ENCODE measurements at regions not wholly inside any gene's neighbourhood (a gene's known extent, or its start where the extent isn't known, plus 50 kb on each side); places are given as distances from the start of the nearest gene placed in this dataset.
"Not testable (repeated sequence)": the region's sequence is repeated elsewhere in the genome, so short reads cannot be mapped to it uniquely, and the experiment has no call there.

GRCh38 chr11:115982666-115983065 is 478.5 kb upstream of the CADM1 start:
- H3K27ac Mint-ChIP-seq: no peak overlapping the region
- no peaks in the 10 kb centered on the region for H3K4me1 Mint-ChIP-seq (ENCODE audit: low read depth)
- H3K27me3 Mint-ChIP-seq (ENCODE audit: low read depth): no peaks in the 10 kb centered on the region
- no peak overlapping the region for H3K4me3 Mint-ChIP-seq
- H3K9me3 Mint-ChIP-seq: no peaks in the 10 kb centered on the region
- H3K36me3 Mint-ChIP-seq (ENCODE audit: low read depth): no peaks in the 10 kb centered on the region

GRCh38 chr11:115981814-115982471 is 477.7 kb upstream of the CADM1 start:
- Mint-ChIP-seq H3K27ac (no peak overlapping the region), H3K9me3 (no peaks in the 10 kb centered on the region), H3K27me3 (ENCODE audit: low read depth) (no peaks in the 10 kb centered on the region), H3K4me1 (ENCODE audit: low read depth) (no peaks in the 10 kb centered on the region), H3K4me3 (no peak overlapping the region), H3K36me3 (ENCODE audit: low read depth) (no peaks in the 10 kb centered on the region)

- no peaks in the 10 kb centered on the region for H3K36me3 Mint-ChIP-seq (ENCODE audit: low read depth)
- peaks cover 4% of the 10 kb centered on the region for H3K27me3 Mint-ChIP-seq (ENCODE audit: low read depth)
- no peaks in the 10 kb centered on the region for H3K9me3 Mint-ChIP-seq
- no peak overlapping the region for H3K4me3 Mint-ChIP-seq
- no peaks in the 10 kb centered on the region for H3K4me1 Mint-ChIP-seq (ENCODE audit: low read depth)
- no peak overlapping the region for H3K27ac Mint-ChIP-seq
These were observed 476.9 kb upstream of the CADM1 start for GRCh38 chr11:115981104-115981481.

- Mint-ChIP-seq H3K4me3 (no peak overlapping the region), H3K4me1 (ENCODE audit: low read depth) (no peaks in the 10 kb centered on the region), H3K27me3 (ENCODE audit: low read depth) (peaks cover 10% of the 10 kb centered on the region), H3K36me3 (ENCODE audit: low read depth) (no peaks in the 10 kb centered on the region), H3K27ac (no peak overlapping the region), H3K9me3 (no peaks in the 10 kb centered on the region)
These were observed 476.3 kb upstream of the CADM1 start for GRCh38 chr11:115980337-115981103.

- H3K9me3 Mint-ChIP-seq: no peaks in the 10 kb centered on the region
- H3K27me3 Mint-ChIP-seq (ENCODE audit: low read depth): peaks cover 18% of the 10 kb centered on the region
- H3K27ac Mint-ChIP-seq: no peak overlapping the region
- no peak overlapping the region for H3K4me3 Mint-ChIP-seq
- H3K4me1 Mint-ChIP-seq (ENCODE audit: low read depth): no peaks in the 10 kb centered on the region
- no peaks in the 10 kb centered on the region for H3K36me3 Mint-ChIP-seq (ENCODE audit: low read depth)
These were observed 470.5 kb upstream of the CADM1 start for GRCh38 chr11:115974703-115975102.

- not testable (repeated sequence) for H3K9me3 Mint-ChIP-seq; H3K27me3 Mint-ChIP-seq (ENCODE audit: low read depth); H3K36me3 Mint-ChIP-seq (ENCODE audit: low read depth); H3K4me1 Mint-ChIP-seq (ENCODE audit: low read depth); H3K4me3 Mint-ChIP-seq; H3K27ac Mint-ChIP-seq
These were observed 463.0 kb upstream of the CADM1 start for GRCh38 chr11:115967203-115967602.

GRCh38 chr11:115965767-115966504 is 461.7 kb upstream of the CADM1 start:
- no peaks in the 10 kb centered on the region for H3K36me3 Mint-ChIP-seq (ENCODE audit: low read depth)
- no peak overlapping the region for H3K4me3 Mint-ChIP-seq
- H3K27me3 Mint-ChIP-seq (ENCODE audit: low read depth): no peaks in the 10 kb centered on the region
- no peaks in the 10 kb centered on the region for H3K4me1 Mint-ChIP-seq (ENCODE audit: low read depth)
- no peaks in the 10 kb centered on the region for H3K9me3 Mint-ChIP-seq
- H3K27ac Mint-ChIP-seq: no peak overlapping the region

- H3K27ac Mint-ChIP-seq: no peak overlapping the region
- H3K4me3 Mint-ChIP-seq: no peak overlapping the region
- no peaks in the 10 kb centered on the region for H3K4me1 Mint-ChIP-seq (ENCODE audit: low read depth)
- no peaks in the 10 kb centered on the region for H3K27me3 Mint-ChIP-seq (ENCODE audit: low read depth)
- no peaks in the 10 kb centered on the region for H3K9me3 Mint-ChIP-seq
- no peaks in the 10 kb centered on the region for H3K36me3 Mint-ChIP-seq (ENCODE audit: low read depth)
These were observed 459.9 kb upstream of the CADM1 start for GRCh38 chr11:115964091-115964490.

GRCh38 chr11:115963156-115963555 is 458.9 kb upstream of the CADM1 start:
- H3K27me3 Mint-ChIP-seq (ENCODE audit: low read depth): no peaks in the 10 kb centered on the region

GRCh38 chr11:115961159-115962003 is 457.2 kb upstream of the CADM1 start:
- no peaks in the 10 kb centered on the region for H3K27me3 Mint-ChIP-seq (ENCODE audit: low read depth)

More at GRCh38 chr11:115963156-115963555, 458.9 kb upstream of the CADM1 start:
- H3K27ac Mint-ChIP-seq: no peak overlapping the region
- no peaks in the 10 kb centered on the region for H3K9me3 Mint-ChIP-seq
- H3K36me3 Mint-ChIP-seq (ENCODE audit: low read depth): no peaks in the 10 kb centered on the region
- H3K4me3 Mint-ChIP-seq: no peak overlapping the region
- H3K4me1 Mint-ChIP-seq (ENCODE audit: low read depth): no peaks in the 10 kb centered on the region

GRCh38 chr11:115959081-115959486 is 454.9 kb upstream of the CADM1 start:
- no peaks in the 10 kb centered on the region for H3K9me3 Mint-ChIP-seq
- no peaks in the 10 kb centered on the region for H3K4me1 Mint-ChIP-seq (ENCODE audit: low read depth)
- no peaks in the 10 kb centered on the region for H3K36me3 Mint-ChIP-seq (ENCODE audit: low read depth)
- H3K4me3 Mint-ChIP-seq: no peak overlapping the region
- H3K27ac Mint-ChIP-seq: no peak overlapping the region
- H3K27me3 Mint-ChIP-seq (ENCODE audit: low read depth): no peaks in the 10 kb centered on the region

More at GRCh38 chr11:115961159-115962003, 457.2 kb upstream of the CADM1 start:
- no peaks in the 10 kb centered on the region for H3K4me1 Mint-ChIP-seq (ENCODE audit: low read depth)
- H3K36me3 Mint-ChIP-seq (ENCODE audit: low read depth): no peaks in the 10 kb centered on the region
- no peak overlapping the region for H3K4me3 Mint-ChIP-seq
- H3K27ac Mint-ChIP-seq: no peak overlapping the region
- no peaks in the 10 kb centered on the region for H3K9me3 Mint-ChIP-seq

- H3K27me3 Mint-ChIP-seq (ENCODE audit: low read depth): no peaks in the 10 kb centered on the region
- H3K4me3 Mint-ChIP-seq: no peak overlapping the region
- no peaks in the 10 kb centered on the region for H3K4me1 Mint-ChIP-seq (ENCODE audit: low read depth)
- H3K9me3 Mint-ChIP-seq: no peaks in the 10 kb centered on the region
- no peak overlapping the region for H3K27ac Mint-ChIP-seq
- H3K36me3 Mint-ChIP-seq (ENCODE audit: low read depth): no peaks in the 10 kb centered on the region
These were observed 454.1 kb upstream of the CADM1 start for GRCh38 chr11:115958089-115959000.

- Mint-ChIP-seq H3K9me3 (peaks cover 10% of the 10 kb centered on the region), H3K27ac (no peak overlapping the region), H3K4me1 (ENCODE audit: low read depth) (no peaks in the 10 kb centered on the region), H3K36me3 (ENCODE audit: low read depth) (no peaks in the 10 kb centered on the region), H3K4me3 (no peak overlapping the region), H3K27me3 (ENCODE audit: low read depth) (no peaks in the 10 kb centered on the region)
These were observed 451.6 kb upstream of the CADM1 start for GRCh38 chr11:115955803-115956202.
